ENCODE measurements at regions not wholly inside any gene's neighbourhood (a gene's known extent, or its start where the extent isn't known, plus 50 kb on each side); places are given as distances from the start of the nearest gene placed in this dataset.

DNA sequence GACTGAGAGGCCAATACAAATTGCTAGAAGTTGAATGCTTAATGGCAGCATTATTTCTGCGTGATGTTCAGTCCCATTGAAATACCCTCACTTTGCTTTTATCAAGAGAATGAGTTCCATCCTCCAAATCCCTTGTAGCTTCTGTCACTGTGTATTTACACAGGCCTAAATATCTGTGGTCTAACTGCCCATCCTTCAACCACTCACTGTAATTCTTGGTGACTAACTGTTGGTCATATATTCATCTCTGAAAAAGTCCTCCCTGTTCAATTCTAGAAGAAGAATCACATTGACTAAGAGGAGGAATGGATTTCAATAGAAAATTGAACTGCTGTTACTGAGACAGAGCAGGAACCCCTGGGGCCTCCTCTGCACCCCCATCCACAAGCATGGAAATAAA lies 74.2 kb upstream of the L3MBTL4 start:
- H3K9me3 ChIP-seq (ENCODE audit: low read length): no peaks in the 10 kb centered on the region
- no peaks in the 10 kb centered on the region for H3K9me2 ChIP-seq (ENCODE audit: insufficient read depth, low read length)
- no peak overlapping the region for H3K4me3 ChIP-seq (ENCODE audit: low read length)
- H3K36me3 ChIP-seq (ENCODE audit: insufficient read depth, low read length): no peaks in the 10 kb centered on the region
- H4K20me1 ChIP-seq (ENCODE audit: insufficient read depth): no peaks in the 10 kb centered on the region
- H3F3A ChIP-seq (ENCODE audit: insufficient read depth, low read length, poor library complexity, severe bottlenecking): no peaks in the 10 kb centered on the region
- no peak overlapping the region for H3K27ac ChIP-seq (ENCODE audit: low read length)
- no peak for TF ChIP-seq MXI1 (conservative IDR thresholded peaks at IDR 0.05; ENCODE audit: poor library complexity, severe bottlenecking)
- no peaks in the 10 kb centered on the region for H3K79me2 ChIP-seq (replicated peaks; ENCODE audit: insufficient read depth, low read length)
- H2AFZ ChIP-seq (ENCODE audit: low read depth, low read length): no peak overlapping the region
- no peak overlapping the region for H3K9ac ChIP-seq (ENCODE audit: low read length)
- H3K27me3 ChIP-seq (ENCODE audit: insufficient read depth, low read depth, low read length): no peaks in the 10 kb centered on the region
- H3K4me2 ChIP-seq (ENCODE audit: low read length): no peak overlapping the region

GRCh38 chr18:6489977-6490376 lies 75.3 kb upstream of the L3MBTL4 start:
- H3K36me3 ChIP-seq (ENCODE audit: insufficient read depth, low read length): no peaks in the 10 kb centered on the region
- no peaks in the 10 kb centered on the region for H4K20me1 ChIP-seq (ENCODE audit: insufficient read depth)
- H3F3A ChIP-seq (ENCODE audit: insufficient read depth, low read length, poor library complexity, severe bottlenecking): no peaks in the 10 kb centered on the region
- no peaks in the 10 kb centered on the region for H3K9me3 ChIP-seq (ENCODE audit: low read length)
- no peak overlapping the region for H3K9ac ChIP-seq (ENCODE audit: low read length)
- H3K27ac ChIP-seq (ENCODE audit: low read length): no peak overlapping the region
- no peak overlapping the region for H2AFZ ChIP-seq (ENCODE audit: low read depth, low read length)
- no peak overlapping the region for H3K4me2 ChIP-seq (ENCODE audit: low read length)
- no peaks in the 10 kb centered on the region for H3K79me2 ChIP-seq (replicated peaks; ENCODE audit: insufficient read depth, low read length)
- H3K27me3 ChIP-seq (ENCODE audit: insufficient read depth, low read depth, low read length): no peaks in the 10 kb centered on the region
- H3K4me3 ChIP-seq (ENCODE audit: low read length): no peak overlapping the region
- no peaks in the 10 kb centered on the region for H3K9me2 ChIP-seq (ENCODE audit: insufficient read depth, low read length)
- TF ChIP-seq SMC3 (conservative IDR thresholded peaks at IDR 0.05; ENCODE audit: poor library complexity): no peak
- TF ChIP-seq EZH2 (IDR thresholded peaks at IDR 0.05; ENCODE audit: borderline replicate concordance, insufficient read depth, low read length, poor library complexity, severe bottlenecking): no peak
- no peak for TF ChIP-seq RAD21 (conservative IDR thresholded peaks at IDR 0.05)
- no peak for TF ChIP-seq EP300 (conservative IDR thresholded peaks at IDR 0.05; ENCODE audit: poor library complexity, severe bottlenecking)
- no peak for TF ChIP-seq POLR2AphosphoS5 (IDR thresholded peaks at IDR 0.05)

- H3K9me3 ChIP-seq (ENCODE audit: low read length): no peaks in the 10 kb centered on the region
- H3K79me2 ChIP-seq (replicated peaks; ENCODE audit: insufficient read depth, low read length): no peaks in the 10 kb centered on the region
- H4K20me1 ChIP-seq (ENCODE audit: insufficient read depth): no peaks in the 10 kb centered on the region
- H3K27me3 ChIP-seq (ENCODE audit: insufficient read depth, low read depth, low read length): no peaks in the 10 kb centered on the region
- no peak overlapping the region for H2AFZ ChIP-seq (ENCODE audit: low read depth, low read length)
- H3K4me2 ChIP-seq (ENCODE audit: low read length): no peak overlapping the region
- H3K27ac ChIP-seq (ENCODE audit: low read length): no peak overlapping the region
- TF ChIP-seq EZH2 (IDR thresholded peaks at IDR 0.05; ENCODE audit: borderline replicate concordance, insufficient read depth, low read length, poor library complexity, severe bottlenecking) (no peak), TAF1 (IDR thresholded peaks at IDR 0.05; ENCODE audit: low read depth) (no peak), EP300 (conservative IDR thresholded peaks at IDR 0.05; ENCODE audit: poor library complexity, severe bottlenecking) (no peak), RAD21 (conservative IDR thresholded peaks at IDR 0.05) (no peak), POLR2AphosphoS5 (IDR thresholded peaks at IDR 0.05) (no peak), MXI1 (conservative IDR thresholded peaks at IDR 0.05; ENCODE audit: poor library complexity, severe bottlenecking) (no peak), CTCF (IDR thresholded peaks at IDR 0.05; ENCODE audit: poor library complexity, severe bottlenecking) (no peak), SMC3 (conservative IDR thresholded peaks at IDR 0.05; ENCODE audit: poor library complexity) (no peak)
- TF ChIP-seq, protein P1, sequence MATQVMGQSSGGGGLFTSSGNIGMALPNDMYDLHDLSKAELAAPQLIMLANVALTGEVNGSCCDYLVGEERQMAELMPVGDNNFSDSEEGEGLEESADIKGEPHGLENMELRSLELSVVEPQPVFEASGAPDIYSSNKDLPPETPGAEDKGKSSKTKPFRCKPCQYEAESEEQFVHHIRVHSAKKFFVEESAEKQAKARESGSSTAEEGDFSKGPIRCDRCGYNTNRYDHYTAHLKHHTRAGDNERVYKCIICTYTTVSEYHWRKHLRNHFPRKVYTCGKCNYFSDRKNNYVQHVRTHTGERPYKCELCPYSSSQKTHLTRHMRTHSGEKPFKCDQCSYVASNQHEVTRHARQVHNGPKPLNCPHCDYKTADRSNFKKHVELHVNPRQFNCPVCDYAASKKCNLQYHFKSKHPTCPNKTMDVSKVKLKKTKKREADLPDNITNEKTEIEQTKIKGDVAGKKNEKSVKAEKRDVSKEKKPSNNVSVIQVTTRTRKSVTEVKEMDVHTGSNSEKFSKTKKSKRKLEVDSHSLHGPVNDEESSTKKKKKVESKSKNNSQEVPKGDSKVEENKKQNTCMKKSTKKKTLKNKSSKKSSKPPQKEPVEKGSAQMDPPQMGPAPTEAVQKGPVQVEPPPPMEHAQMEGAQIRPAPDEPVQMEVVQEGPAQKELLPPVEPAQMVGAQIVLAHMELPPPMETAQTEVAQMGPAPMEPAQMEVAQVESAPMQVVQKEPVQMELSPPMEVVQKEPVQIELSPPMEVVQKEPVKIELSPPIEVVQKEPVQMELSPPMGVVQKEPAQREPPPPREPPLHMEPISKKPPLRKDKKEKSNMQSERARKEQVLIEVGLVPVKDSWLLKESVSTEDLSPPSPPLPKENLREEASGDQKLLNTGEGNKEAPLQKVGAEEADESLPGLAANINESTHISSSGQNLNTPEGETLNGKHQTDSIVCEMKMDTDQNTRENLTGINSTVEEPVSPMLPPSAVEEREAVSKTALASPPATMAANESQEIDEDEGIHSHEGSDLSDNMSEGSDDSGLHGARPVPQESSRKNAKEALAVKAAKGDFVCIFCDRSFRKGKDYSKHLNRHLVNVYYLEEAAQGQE (IDR thresholded peaks at IDR 0.05; ENCODE audit: borderline replicate concordance): no peak
- no peak overlapping the region for H3K4me3 ChIP-seq (ENCODE audit: low read length)
- H3K36me3 ChIP-seq (ENCODE audit: insufficient read depth, low read length): no peaks in the 10 kb centered on the region
- H3K9ac ChIP-seq (ENCODE audit: low read length): no peak overlapping the region
- H3F3A ChIP-seq (ENCODE audit: insufficient read depth, low read length, poor library complexity, severe bottlenecking): no peaks in the 10 kb centered on the region
- no peaks in the 10 kb centered on the region for H3K9me2 ChIP-seq (ENCODE audit: insufficient read depth, low read length)
Measured at GRCh38 chr18:6493194-6493593, 78.5 kb upstream of the L3MBTL4 start.

Data from neural cell (in vitro differentiated cells).